HepG2 (cell line): ENCODE measurements at regions not wholly inside any gene's neighbourhood (a gene's known extent, or its start where the extent isn't known, plus 50 kb on each side); places are given as distances from the start of the nearest gene placed in this dataset.

Source experiments
- ATF1 ChIP-seq: IDR thresholded peaks from 2 replicates; pipeline ENCODE4 v1.6.1; 2016; ENCODE audit warnings: mild to moderate bottlenecking, control low read depth
- JUND ChIP-seq: sonication (generic); formaldehyde crosslinking; IDR thresholded peaks from 2 replicates; pipeline ENCODE4 v1.8.0; 2022; ENCODE audit warnings: mild to moderate bottlenecking, missing genetic modification reagents
- SALL1 ChIP-seq: sonication (generic); formaldehyde crosslinking; IDR thresholded peaks from 2 replicates; pipeline ENCODE4 v1.8.0; 2022; ENCODE audit warnings: mild to moderate bottlenecking, missing genetic modification reagents
- ZNF569 ChIP-seq: sonication (generic); formaldehyde crosslinking; IDR thresholded peaks from 2 replicates; pipeline ENCODE4 v1.5.0; 2020; ENCODE audit warnings: mild to moderate bottlenecking, missing genetic modification reagents, moderate library complexity, borderline replicate concordance
- ZNF614 ChIP-seq: IDR thresholded peaks from 2 replicates; pipeline ENCODE4 v1.6.1; 2018; ENCODE audit warnings: missing biosample characterization, missing genetic modification reagents, inconsistent platforms, borderline replicate concordance
- TF ChIP-seq, protein P1 (sequence below): IDR thresholded peaks from 2 replicates; pipeline ENCODE4 v1.6.1; 2016; ENCODE audit warnings: low read depth, control low read depth
- TF ChIP-seq, protein P2 (sequence below): sonication (generic); formaldehyde crosslinking; IDR thresholded peaks from 2 replicates; pipeline ENCODE4 v1.5.1; 2020; ENCODE audit warnings: mild to moderate bottlenecking, missing genetic modification reagents, borderline replicate concordance
- TF ChIP-seq, protein P3 (sequence below): sonication (generic); formaldehyde crosslinking; IDR thresholded peaks from 2 replicates; pipeline ENCODE4 v1.5.0; 2020; ENCODE audit warnings: mild to moderate bottlenecking, missing genetic modification reagents, moderate library complexity
- TF ChIP-seq, protein P4 (sequence below), 2 experiments: IDR thresholded peaks; 2 replicates each; pipeline ENCODE4 v1.6.1; 2011 to 2012; ENCODE audit warnings: low read length in 2 of 2, borderline replicate concordance in 1 of 2, low read depth in 1 of 2, mild to moderate bottlenecking in 1 of 2, moderate library complexity in 1 of 2
- TF ChIP-seq, protein P5 (sequence below): sonication (generic); formaldehyde crosslinking; IDR thresholded peaks from 2 replicates; pipeline ENCODE4 v1.9.0; 2021; ENCODE audit warnings: missing genetic modification reagents, borderline replicate concordance
- TF ChIP-seq, protein P6 (sequence below): sonication (generic); formaldehyde crosslinking; IDR thresholded peaks from 2 replicates; pipeline ENCODE4 v1.4.0; 2020; ENCODE audit warnings: missing genetic modification reagents, borderline replicate concordance

DNA sequence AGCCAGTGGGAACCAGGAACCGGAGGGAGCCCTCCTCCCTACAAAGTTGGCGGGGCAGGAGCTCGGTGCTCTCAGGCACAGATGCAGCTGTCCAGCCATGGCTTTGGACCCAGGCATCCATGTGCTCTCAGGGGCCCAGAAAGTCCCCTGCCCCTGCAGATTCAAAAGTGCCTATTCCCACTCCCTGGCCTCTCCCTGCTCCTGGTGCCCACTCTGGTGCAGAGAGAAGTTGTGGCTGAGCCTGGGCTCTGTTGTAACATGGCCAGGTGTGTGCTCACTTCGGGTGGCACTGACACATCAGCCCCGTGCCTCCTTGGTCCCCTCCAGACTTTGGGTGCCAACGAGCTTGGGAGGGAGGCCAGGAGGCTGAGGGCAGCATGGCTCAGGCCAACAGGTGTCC lies 315.8 kb upstream of the KYNU start:
- TF ChIP-seq, protein P1, sequence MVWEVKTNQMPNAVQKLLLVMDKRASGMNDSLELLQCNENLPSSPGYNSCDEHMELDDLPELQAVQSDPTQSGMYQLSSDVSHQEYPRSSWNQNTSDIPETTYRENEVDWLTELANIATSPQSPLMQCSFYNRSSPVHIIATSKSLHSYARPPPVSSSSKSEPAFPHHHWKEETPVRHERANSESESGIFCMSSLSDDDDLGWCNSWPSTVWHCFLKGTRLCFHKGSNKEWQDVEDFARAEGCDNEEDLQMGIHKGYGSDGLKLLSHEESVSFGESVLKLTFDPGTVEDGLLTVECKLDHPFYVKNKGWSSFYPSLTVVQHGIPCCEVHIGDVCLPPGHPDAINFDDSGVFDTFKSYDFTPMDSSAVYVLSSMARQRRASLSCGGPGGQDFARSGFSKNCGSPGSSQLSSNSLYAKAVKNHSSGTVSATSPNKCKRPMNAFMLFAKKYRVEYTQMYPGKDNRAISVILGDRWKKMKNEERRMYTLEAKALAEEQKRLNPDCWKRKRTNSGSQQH (CRISPR knock-in tag) = no peak
- TF ChIP-seq, protein P2, sequence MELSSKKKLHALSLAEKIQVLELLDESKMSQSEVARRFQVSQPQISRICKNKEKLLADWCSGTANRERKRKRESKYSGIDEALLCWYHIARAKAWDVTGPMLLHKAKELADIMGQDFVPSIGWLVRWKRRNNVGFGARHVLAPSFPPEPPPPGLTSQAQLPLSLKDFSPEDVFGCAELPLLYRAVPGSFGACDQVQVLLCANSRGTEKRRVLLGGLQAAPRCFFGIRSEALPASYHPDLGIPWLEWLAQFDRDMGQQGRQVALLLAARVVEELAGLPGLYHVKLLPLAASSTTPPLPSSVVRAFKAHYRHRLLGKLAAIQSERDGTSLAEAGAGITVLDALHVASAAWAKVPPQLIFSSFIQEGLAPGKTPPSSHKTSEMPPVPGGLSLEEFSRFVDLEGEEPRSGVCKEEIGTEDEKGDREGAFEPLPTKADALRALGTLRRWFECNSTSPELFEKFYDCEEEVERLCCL (CRISPR knock-in tag) = no peak
- TF ChIP-seq ATF1 (CRISPR knock-in tag) = no peak
- TF ChIP-seq, protein P3, sequence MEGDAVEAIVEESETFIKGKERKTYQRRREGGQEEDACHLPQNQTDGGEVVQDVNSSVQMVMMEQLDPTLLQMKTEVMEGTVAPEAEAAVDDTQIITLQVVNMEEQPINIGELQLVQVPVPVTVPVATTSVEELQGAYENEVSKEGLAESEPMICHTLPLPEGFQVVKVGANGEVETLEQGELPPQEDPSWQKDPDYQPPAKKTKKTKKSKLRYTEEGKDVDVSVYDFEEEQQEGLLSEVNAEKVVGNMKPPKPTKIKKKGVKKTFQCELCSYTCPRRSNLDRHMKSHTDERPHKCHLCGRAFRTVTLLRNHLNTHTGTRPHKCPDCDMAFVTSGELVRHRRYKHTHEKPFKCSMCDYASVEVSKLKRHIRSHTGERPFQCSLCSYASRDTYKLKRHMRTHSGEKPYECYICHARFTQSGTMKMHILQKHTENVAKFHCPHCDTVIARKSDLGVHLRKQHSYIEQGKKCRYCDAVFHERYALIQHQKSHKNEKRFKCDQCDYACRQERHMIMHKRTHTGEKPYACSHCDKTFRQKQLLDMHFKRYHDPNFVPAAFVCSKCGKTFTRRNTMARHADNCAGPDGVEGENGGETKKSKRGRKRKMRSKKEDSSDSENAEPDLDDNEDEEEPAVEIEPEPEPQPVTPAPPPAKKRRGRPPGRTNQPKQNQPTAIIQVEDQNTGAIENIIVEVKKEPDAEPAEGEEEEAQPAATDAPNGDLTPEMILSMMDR = no peak
- TF ChIP-seq, protein P4, sequence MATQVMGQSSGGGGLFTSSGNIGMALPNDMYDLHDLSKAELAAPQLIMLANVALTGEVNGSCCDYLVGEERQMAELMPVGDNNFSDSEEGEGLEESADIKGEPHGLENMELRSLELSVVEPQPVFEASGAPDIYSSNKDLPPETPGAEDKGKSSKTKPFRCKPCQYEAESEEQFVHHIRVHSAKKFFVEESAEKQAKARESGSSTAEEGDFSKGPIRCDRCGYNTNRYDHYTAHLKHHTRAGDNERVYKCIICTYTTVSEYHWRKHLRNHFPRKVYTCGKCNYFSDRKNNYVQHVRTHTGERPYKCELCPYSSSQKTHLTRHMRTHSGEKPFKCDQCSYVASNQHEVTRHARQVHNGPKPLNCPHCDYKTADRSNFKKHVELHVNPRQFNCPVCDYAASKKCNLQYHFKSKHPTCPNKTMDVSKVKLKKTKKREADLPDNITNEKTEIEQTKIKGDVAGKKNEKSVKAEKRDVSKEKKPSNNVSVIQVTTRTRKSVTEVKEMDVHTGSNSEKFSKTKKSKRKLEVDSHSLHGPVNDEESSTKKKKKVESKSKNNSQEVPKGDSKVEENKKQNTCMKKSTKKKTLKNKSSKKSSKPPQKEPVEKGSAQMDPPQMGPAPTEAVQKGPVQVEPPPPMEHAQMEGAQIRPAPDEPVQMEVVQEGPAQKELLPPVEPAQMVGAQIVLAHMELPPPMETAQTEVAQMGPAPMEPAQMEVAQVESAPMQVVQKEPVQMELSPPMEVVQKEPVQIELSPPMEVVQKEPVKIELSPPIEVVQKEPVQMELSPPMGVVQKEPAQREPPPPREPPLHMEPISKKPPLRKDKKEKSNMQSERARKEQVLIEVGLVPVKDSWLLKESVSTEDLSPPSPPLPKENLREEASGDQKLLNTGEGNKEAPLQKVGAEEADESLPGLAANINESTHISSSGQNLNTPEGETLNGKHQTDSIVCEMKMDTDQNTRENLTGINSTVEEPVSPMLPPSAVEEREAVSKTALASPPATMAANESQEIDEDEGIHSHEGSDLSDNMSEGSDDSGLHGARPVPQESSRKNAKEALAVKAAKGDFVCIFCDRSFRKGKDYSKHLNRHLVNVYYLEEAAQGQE (IDR thresholded peaks at IDR 0.05; ENCODE audit: borderline replicate concordance in 1 of 2, low read depth in 1 of 2, low read length in 2 of 2) = no peak
- TF ChIP-seq ZNF569 (CRISPR knock-in tag) = no peak
- TF ChIP-seq ZNF614 (CRISPR knock-in tag) = no peak
- TF ChIP-seq, protein P5, sequence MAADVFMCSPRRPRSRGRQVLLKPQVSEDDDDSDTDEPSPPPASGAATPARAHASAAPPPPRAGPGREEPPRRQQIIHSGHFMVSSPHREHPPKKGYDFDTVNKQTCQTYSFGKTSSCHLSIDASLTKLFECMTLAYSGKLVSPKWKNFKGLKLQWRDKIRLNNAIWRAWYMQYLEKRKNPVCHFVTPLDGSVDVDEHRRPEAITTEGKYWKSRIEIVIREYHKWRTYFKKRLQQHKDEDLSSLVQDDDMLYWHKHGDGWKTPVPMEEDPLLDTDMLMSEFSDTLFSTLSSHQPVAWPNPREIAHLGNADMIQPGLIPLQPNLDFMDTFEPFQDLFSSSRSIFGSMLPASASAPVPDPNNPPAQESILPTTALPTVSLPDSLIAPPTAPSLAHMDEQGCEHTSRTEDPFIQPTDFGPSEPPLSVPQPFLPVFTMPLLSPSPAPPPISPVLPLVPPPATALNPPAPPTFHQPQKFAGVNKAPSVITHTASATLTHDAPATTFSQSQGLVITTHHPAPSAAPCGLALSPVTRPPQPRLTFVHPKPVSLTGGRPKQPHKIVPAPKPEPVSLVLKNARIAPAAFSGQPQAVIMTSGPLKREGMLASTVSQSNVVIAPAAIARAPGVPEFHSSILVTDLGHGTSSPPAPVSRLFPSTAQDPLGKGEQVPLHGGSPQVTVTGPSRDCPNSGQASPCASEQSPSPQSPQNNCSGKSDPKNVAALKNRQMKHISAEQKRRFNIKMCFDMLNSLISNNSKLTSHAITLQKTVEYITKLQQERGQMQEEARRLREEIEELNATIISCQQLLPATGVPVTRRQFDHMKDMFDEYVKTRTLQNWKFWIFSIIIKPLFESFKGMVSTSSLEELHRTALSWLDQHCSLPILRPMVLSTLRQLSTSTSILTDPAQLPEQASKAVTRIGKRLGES = no peak
- TF ChIP-seq, protein P6, sequence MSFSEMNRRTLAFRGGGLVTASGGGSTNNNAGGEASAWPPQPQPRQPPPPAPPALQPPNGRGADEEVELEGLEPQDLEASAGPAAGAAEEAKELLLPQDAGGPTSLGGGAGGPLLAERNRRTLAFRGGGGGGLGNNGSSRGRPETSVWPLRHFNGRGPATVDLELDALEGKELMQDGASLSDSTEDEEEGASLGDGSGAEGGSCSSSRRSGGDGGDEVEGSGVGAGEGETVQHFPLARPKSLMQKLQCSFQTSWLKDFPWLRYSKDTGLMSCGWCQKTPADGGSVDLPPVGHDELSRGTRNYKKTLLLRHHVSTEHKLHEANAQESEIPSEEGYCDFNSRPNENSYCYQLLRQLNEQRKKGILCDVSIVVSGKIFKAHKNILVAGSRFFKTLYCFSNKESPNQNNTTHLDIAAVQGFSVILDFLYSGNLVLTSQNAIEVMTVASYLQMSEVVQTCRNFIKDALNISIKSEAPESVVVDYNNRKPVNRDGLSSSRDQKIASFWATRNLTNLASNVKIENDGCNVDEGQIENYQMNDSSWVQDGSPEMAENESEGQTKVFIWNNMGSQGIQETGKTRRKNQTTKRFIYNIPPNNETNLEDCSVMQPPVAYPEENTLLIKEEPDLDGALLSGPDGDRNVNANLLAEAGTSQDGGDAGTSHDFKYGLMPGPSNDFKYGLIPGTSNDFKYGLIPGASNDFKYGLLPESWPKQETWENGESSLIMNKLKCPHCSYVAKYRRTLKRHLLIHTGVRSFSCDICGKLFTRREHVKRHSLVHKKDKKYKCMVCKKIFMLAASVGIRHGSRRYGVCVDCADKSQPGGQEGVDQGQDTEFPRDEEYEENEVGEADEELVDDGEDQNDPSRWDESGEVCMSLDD (CRISPR knock-in tag) = no peak
- no peak for TF ChIP-seq SALL1 (CRISPR knock-in tag)
- TF ChIP-seq JUND (CRISPR knock-in tag) = no peak
